ENCODE measurements at regions not wholly inside any gene's neighbourhood (a gene's known extent, or its start where the extent isn't known, plus 50 kb on each side); places are given as distances from the start of the nearest gene placed in this dataset.

GRCh38 chr5:131107128-131107527, 57.9 kb downstream of the HINT1 start:
- Histone ChIP-seq H3K9me3 (replicated peaks; ENCODE audit: control insufficient read depth, insufficient read depth, low read depth, low read length) (no peaks in the 10 kb centered on the region), H2AFZ (ENCODE audit: low read depth, low read length) (no peak overlapping the region), H3K36me3 (ENCODE audit: control insufficient read depth, insufficient read depth, low read length) (no peaks in the 10 kb centered on the region), H3K9me1 (ENCODE audit: control insufficient read depth, insufficient read depth, low read length) (no peaks in the 10 kb centered on the region), H3K4me2 (ENCODE audit: insufficient read depth, low read length) (no peak overlapping the region), H3K79me2 (ENCODE audit: control insufficient read depth, insufficient read depth, low read length) (no peaks in the 10 kb centered on the region), H3K9ac (ENCODE audit: insufficient read depth in 1 of 2, low read depth in 2 of 2, low read length in 2 of 2) (no peak overlapping the region), H3K27ac (ENCODE audit: extremely low read depth, low read depth, low read length) (no peak overlapping the region), H3K27me3 (ENCODE audit: control insufficient read depth in 2 of 2, insufficient read depth in 2 of 2, low read length in 2 of 2) (no peaks in the 10 kb centered on the region), H3K4me3 (no peak overlapping the region), H3K4me1 (replicated peaks in 1 of 2; ENCODE audit: control insufficient read depth in 2 of 2, insufficient read depth in 2 of 2, low read length in 2 of 2) (no peaks in the 10 kb centered on the region), H4K20me1 (replicated peaks; ENCODE audit: control insufficient read depth, insufficient read depth, low read length) (no peaks in the 10 kb centered on the region)
- BruUV-seq (replicated peaks) = no TSS peak
- 1% methylated on average over 5 of the region's 5 CpGs for WGBS (ENCODE audit: insufficient coverage, low coverage, missing lambda C conversion rate)
- no peak for FAIRE-seq
- no peak for ATAC-seq
- intact Hi-C loops (cut with micrococcal nuclease) (no loop called here), in situ Hi-C loops (cut with MboI) (no loop called here)
- ChIA-PET CTCF (ENCODE audit: low intra/inter-chr PET ratio) (no interaction called here), POLR2A (interaction anchor here (0.6 kb wide), 1 partner anchor 1258 kb away, joined by 3 read pairs; no protein-coding TSS in a partner anchor)
- no peak for DNase-seq (ENCODE audit: extremely low read depth in 1 of 4, low spot score in 3 of 4)
- TF ChIP-seq ZNF280B (CRISPR knock-in tag; IDR thresholded peaks at IDR 0.05) (no peak), HMBOX1 (IDR thresholded peaks at IDR 0.05) (no peak), YBX1 (IDR thresholded peaks at IDR 0.05) (no peak), CEBPB (tag; IDR thresholded peaks at IDR 0.05) (peak; percentile 52; the same call in 1 of the 2 replicates), HNRNPK (IDR thresholded peaks at IDR 0.05; ENCODE audit: low read depth, low read length, poor library complexity, severe bottlenecking) (no peak), CEBPG (CRISPR knock-in tag; IDR thresholded peaks at IDR 0.05) (no peak), CEBPG (tag; conservative IDR thresholded peaks at IDR 0.05 in 1 of 2, IDR thresholded peaks at IDR 0.05 in 1 of 2) (peak in 1 of 2 experiments; percentile 50; a peak in 1 of 4 replicates), PTTG1 (tag; IDR thresholded peaks at IDR 0.05; ENCODE audit: low read depth) (no peak), CHCHD3 (CRISPR knock-in tag; IDR thresholded peaks at IDR 0.05) (no peak), PKNOX1 (IDR thresholded peaks at IDR 0.05) (no peak)
